Stomach (tissue), 8 donors: ENCODE measurements at regions not wholly inside any gene's neighbourhood (a gene's known extent, or its start where the extent isn't known, plus 50 kb on each side); places are given as distances from the start of the nearest gene placed in this dataset.

ENCODE experiments used
- DNase-seq, 2 donors: peaks; one replicate each; pipeline versions ENCODE4 v3.0.0 to v3.0.0-alpha.2; 2013 to 2019
- H3K27ac ChIP-seq, 5 donors: fragments of 200-600 bp in 4 of 5; sonication (generic) in 4 of 5; one replicate each; pipeline ENCODE4 v1.5.1; 2013 to 2019; ENCODE audit warnings: mild to moderate bottlenecking in 1 of 5, moderate library complexity in 1 of 5
- H3K27me3 ChIP-seq, 3 donors: fragments of 200-600 bp; sonication (generic); one replicate each; pipeline ENCODE4 v1.5.1; 2017 to 2019; ENCODE audit warnings: mixed run types in 1 of 3
- H3K36me3 ChIP-seq, 4 donors: fragments of 200-600 bp; sonication (generic); 1 replicate in 3 of 4; 2 replicates in 1 of 4; pipeline ENCODE4 v1.5.1; 2016 to 2019
- H3K4me1 ChIP-seq, 4 donors: fragments of 200-600 bp; sonication (generic); one replicate each; pipeline ENCODE4 v1.5.1; 2016 to 2019
- H3K4me3 ChIP-seq, 4 donors: fragments of 200-600 bp; sonication (generic) in 3 of 4; one replicate each; pipeline ENCODE4 v1.5.1; 2016 to 2019; ENCODE audit warnings: mild to moderate bottlenecking in 1 of 4
- H3K9me3 ChIP-seq, 4 donors: fragments of 200-600 bp; sonication (generic); one replicate each; pipeline ENCODE4 v1.5.1; 2016 to 2019
- EP300 ChIP-seq: sonication (generic); formaldehyde crosslinking; IDR thresholded peaks from one replicate; pipeline ENCODE4 v1.6.1; 2017; ENCODE audit warnings: antibody characterized with exemption
- POLR2A ChIP-seq, 4 donors: fragments of 450-650 bp; IDR thresholded peaks; one replicate each; pipeline ENCODE4 v1.6.1; 2016; ENCODE audit warnings: antibody characterized with exemption in 4 of 4, control low read depth in 2 of 4, mild to moderate bottlenecking in 1 of 4, moderate library complexity in 1 of 4
- POLR2AphosphoS5 ChIP-seq, 3 donors: sonication (generic); formaldehyde crosslinking; IDR thresholded peaks; one replicate each; pipeline ENCODE4 v1.6.1; 2016; ENCODE audit warnings: antibody characterized with exemption in 3 of 3
- WGBS, 5 donors: extraction: QIAGEN DNeasy Blood & Tissue Kit in 3 of 5; methylation state at CpG; one replicate each; pipeline versions ENCODE4 v1.1.5 to v1.1.7; 2013 to 2018; 5-methylcytosine and 5-hydroxymethylcytosine counted together
- intact Hi-C: fragments of 100-400 bp; cut with DNase I; formaldehyde crosslinking; loops from one replicate; pipeline ENCODE4 v1.15.1; 2023; ENCODE audit warnings: low total_unique reads
- TF ChIP-seq, protein P1 (sequence below), 7 experiments: fragments of 450-650 bp in 4 of 7; fragments of 200-600 bp in 3 of 7; sonication (generic) in 3 of 7; IDR thresholded peaks; one replicate each; pipeline ENCODE4 v1.5.1; 2016 to 2019; ENCODE audit warnings: antibody characterized with exemption in 7 of 7, control low read depth in 2 of 7, mild to moderate bottlenecking in 1 of 7
- donor health status: healthy with polysubstance abuse.
- donor health status: Bipolar disorder and iron deficiency.
- donor health status: healthy.

DNA sequence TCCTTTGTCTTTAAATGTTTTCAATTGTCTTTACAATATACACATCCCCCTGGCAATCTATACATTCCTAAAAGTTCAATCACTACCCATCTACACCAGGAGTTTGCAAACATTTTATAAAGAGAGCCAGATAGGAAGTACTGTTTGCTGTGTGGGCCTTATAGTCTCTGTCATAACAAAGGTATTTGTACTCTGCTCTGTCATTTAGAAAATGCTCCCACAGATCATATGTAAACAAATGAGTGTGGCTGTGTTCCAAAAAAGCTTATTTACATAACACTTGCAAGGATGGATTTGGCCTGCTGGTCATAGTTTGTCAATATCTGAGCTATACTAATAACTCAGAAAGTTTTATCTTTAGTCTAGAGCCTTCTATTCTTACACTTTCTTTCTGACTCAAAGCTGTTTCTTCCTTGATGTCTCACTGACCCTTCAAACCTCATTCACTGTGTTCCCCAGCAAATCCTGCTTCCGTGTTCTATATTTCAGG is 511.9 kb downstream of the GBE1 start:
- Histone ChIP-seq H3K36me3 (no peaks in the 10 kb centered on the region), H3K4me1 (peaks cover 0 to 5% (median 0%) of the 10 kb centered on the region in 4 donors), H3K27ac (no peak overlapping the region), H3K27me3 (no peaks in the 10 kb centered on the region), H3K4me3 (no peak overlapping the region), H3K9me3 (no peaks in the 10 kb centered on the region)
- intact Hi-C loops = no loop called here
- TF ChIP-seq EP300 (no peak), POLR2A (IDR thresholded peaks at IDR 0.05) (no peak), POLR2AphosphoS5 (IDR thresholded peaks at IDR 0.05) (no peak)
- TF ChIP-seq, protein P1, sequence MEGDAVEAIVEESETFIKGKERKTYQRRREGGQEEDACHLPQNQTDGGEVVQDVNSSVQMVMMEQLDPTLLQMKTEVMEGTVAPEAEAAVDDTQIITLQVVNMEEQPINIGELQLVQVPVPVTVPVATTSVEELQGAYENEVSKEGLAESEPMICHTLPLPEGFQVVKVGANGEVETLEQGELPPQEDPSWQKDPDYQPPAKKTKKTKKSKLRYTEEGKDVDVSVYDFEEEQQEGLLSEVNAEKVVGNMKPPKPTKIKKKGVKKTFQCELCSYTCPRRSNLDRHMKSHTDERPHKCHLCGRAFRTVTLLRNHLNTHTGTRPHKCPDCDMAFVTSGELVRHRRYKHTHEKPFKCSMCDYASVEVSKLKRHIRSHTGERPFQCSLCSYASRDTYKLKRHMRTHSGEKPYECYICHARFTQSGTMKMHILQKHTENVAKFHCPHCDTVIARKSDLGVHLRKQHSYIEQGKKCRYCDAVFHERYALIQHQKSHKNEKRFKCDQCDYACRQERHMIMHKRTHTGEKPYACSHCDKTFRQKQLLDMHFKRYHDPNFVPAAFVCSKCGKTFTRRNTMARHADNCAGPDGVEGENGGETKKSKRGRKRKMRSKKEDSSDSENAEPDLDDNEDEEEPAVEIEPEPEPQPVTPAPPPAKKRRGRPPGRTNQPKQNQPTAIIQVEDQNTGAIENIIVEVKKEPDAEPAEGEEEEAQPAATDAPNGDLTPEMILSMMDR (IDR thresholded peaks at IDR 0.05) = no peak
- peak in 1 of 2 donors; percentile 32 for DNase-seq
- 20 to 56% (median 37%) methylated on average over 1 of the region's 1 CpG for WGBS, 5 donors

DNA sequence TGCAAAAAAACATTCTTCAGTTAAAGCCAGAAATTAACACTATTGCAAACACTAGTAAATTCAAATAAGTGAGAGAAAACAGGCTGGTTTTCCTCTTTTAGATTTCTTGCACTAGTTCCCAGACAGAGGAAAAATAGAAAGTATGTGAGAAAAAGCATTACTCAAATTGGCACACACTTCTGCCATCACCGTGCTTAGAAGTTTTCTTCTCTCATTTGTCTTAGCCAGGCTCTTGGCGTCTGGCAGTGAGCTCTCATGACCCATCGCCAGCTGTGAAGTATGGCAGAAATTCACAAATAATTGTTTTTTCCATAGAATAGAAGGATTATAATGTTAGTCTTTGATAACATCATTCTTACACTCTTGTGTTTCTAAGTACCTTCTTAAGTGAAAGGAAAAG is 515.9 kb downstream of the GBE1 start:
- Histone ChIP-seq H3K4me3 (no peak overlapping the region), H3K9me3 (no peaks in the 10 kb centered on the region), H3K27me3 (no peaks in the 10 kb centered on the region), H3K36me3 (no peaks in the 10 kb centered on the region), H3K27ac (no peak overlapping the region), H3K4me1 (peaks cover 0 to 5% (median 0%) of the 10 kb centered on the region in 4 donors)
- 47 to 74% (median 61%) methylated on average over 3 of the region's 3 CpGs for WGBS, 5 donors
- DNase-seq = peak in 1 of 2 donors; percentile 2
- intact Hi-C loops = no loop called here
- TF ChIP-seq POLR2AphosphoS5 (IDR thresholded peaks at IDR 0.05) = no peak
- TF ChIP-seq, protein P1 (IDR thresholded peaks at IDR 0.05) = no peak
- TF ChIP-seq POLR2A (IDR thresholded peaks at IDR 0.05) = no peak
- TF ChIP-seq EP300 = no peak

DNA sequence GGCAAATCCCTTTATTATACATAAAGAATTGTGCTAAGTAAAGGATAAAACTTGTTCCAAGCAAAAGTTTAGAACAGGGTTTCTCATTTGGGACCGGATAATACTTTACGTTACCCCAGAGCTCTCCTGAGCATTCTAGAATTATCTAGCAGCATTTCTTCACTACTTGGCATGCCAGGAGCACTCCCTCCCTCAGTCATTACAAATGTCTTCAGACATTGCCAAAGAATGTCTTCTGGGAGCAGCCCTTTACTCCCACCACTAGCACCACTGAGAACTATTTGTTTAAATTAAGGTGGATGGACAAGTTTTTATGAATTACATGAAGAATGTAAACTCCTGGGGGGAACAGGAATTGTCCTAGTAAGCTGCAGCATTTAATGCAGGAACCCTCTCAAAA is 516.4 kb downstream of the GBE1 start:
- TF ChIP-seq EP300 (no peak), POLR2A (IDR thresholded peaks at IDR 0.05) (no peak), POLR2AphosphoS5 (IDR thresholded peaks at IDR 0.05) (no peak)
- TF ChIP-seq, protein P1 (IDR thresholded peaks at IDR 0.05) = no peak
- 59 to 88% (median 72%) methylated on average over 2 of the region's 2 CpGs for WGBS, 5 donors
- no peaks in the 10 kb centered on the region for H3K27me3 ChIP-seq
- no peak overlapping the region for H3K27ac ChIP-seq
- H3K9me3 ChIP-seq = no peaks in the 10 kb centered on the region
- DNase-seq = peak in 1 of 2 donors; percentile 12
- H3K4me1 ChIP-seq = peaks cover 0 to 5% (median 0%) of the 10 kb centered on the region in 4 donors
- intact Hi-C loops = no loop called here
- H3K36me3 ChIP-seq = no peaks in the 10 kb centered on the region
- no peak overlapping the region for H3K4me3 ChIP-seq

DNA sequence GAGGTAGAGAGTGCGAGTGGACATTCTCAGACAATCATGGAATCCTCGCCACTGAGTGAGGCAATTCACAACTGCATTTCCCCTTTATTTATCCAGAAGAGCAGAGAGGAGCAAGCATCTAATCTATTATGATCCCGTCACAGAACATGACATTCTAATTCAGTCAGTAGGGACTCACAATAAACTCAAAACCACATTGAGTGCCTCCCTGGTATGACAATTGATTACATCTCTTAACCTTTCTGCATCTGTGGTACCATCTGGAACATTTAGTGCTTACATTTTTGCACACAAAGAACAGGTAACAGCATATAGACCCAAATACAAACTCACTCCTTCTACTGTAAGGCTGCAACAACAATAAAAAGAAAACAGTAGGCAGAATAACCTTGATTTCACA is 517.2 kb downstream of the GBE1 start:
- H3K36me3 ChIP-seq = no peaks in the 10 kb centered on the region
- H3K4me1 ChIP-seq = peaks cover 0 to 5% (median 0%) of the 10 kb centered on the region in 4 donors
- TF ChIP-seq POLR2A (IDR thresholded peaks at IDR 0.05) = no peak
- TF ChIP-seq EP300 = no peak
- no peak for TF ChIP-seq POLR2AphosphoS5 (IDR thresholded peaks at IDR 0.05)
- TF ChIP-seq, protein P1 (IDR thresholded peaks at IDR 0.05) = no peak
- H3K4me3 ChIP-seq = no peak overlapping the region
- DNase-seq = no peak
- H3K27ac ChIP-seq = no peak overlapping the region
- intact Hi-C loops = no loop called here
- H3K9me3 ChIP-seq = no peaks in the 10 kb centered on the region
- 91 to 96% (median 94%) methylated on average over 3 of the region's 3 CpGs for WGBS, 5 donors
- H3K27me3 ChIP-seq = no peaks in the 10 kb centered on the region
